ENCODE measurements at regions not wholly inside any gene's neighbourhood (a gene's known extent, or its start where the extent isn't known, plus 50 kb on each side); places are given as distances from the start of the nearest gene placed in this dataset.

DNA sequence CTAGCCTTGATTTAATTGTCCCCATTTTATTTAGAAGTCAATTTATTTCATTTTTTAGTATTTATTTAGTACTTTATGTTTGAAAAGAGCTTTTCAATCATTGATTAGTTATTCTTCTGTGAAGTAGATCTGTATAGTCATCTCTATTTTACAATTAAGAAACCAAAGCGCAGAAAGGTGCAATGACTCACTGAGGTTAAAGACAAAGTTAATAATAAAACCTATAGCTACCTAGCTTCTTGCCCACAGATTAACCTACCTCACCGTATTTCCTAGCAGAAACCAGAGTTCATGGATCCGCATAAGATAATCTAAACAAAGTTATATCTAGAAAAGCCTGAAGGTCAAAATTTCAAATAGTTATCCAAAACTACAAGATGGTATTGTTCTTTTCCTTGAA is 176.4 kb downstream of the GRIN2B start:
- Histone ChIP-seq H3K27me3 (no peaks in the 10 kb centered on the region), H3K9ac (ENCODE audit: low read depth in 2 of 2, low read length in 2 of 2) (no peak overlapping the region), H3K4me3 (no peak overlapping the region), H3K4me1 (no peaks in the 10 kb centered on the region), H3K36me3 (no peaks in the 10 kb centered on the region), H3K9me3 (no peaks in the 10 kb centered on the region), H3K27ac (no peak overlapping the region)
- intact Hi-C loops (cut with DNase I), result no loop called here
- TF ChIP-seq, protein P1, sequence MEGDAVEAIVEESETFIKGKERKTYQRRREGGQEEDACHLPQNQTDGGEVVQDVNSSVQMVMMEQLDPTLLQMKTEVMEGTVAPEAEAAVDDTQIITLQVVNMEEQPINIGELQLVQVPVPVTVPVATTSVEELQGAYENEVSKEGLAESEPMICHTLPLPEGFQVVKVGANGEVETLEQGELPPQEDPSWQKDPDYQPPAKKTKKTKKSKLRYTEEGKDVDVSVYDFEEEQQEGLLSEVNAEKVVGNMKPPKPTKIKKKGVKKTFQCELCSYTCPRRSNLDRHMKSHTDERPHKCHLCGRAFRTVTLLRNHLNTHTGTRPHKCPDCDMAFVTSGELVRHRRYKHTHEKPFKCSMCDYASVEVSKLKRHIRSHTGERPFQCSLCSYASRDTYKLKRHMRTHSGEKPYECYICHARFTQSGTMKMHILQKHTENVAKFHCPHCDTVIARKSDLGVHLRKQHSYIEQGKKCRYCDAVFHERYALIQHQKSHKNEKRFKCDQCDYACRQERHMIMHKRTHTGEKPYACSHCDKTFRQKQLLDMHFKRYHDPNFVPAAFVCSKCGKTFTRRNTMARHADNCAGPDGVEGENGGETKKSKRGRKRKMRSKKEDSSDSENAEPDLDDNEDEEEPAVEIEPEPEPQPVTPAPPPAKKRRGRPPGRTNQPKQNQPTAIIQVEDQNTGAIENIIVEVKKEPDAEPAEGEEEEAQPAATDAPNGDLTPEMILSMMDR (IDR thresholded peaks at IDR 0.05), result no peak
- DNase-seq, result no peak

DNA sequence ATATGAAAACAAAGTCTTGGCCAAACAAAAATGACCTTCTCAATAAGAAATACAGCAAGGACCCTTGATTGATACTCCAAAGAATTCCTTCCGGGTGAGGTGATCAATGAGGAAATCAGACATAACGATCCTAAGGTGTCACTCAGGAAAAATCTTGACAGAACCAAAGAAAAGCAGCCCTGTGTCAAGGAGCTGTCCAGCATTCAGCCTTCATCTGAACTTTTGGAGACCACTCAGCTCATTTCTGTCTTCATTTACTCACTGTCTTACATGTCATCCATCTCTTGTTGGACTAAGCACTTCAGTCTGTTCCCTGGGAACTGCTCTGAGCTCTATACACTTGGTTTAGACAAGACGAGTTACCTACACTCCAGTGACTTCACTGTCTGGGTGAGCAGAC is 179.9 kb downstream of the GRIN2B start:
- no peaks in the 10 kb centered on the region for H3K36me3 ChIP-seq
- no peak overlapping the region for H3K9ac ChIP-seq (ENCODE audit: low read depth in 2 of 2, low read length in 2 of 2)
- H3K27ac ChIP-seq, result no peak overlapping the region
- no peak for DNase-seq
- TF ChIP-seq, protein P1 (IDR thresholded peaks at IDR 0.05), result no peak
- H3K4me3 ChIP-seq, result no peak overlapping the region
- H3K27me3 ChIP-seq, result no peaks in the 10 kb centered on the region
- intact Hi-C loops (cut with DNase I), result no loop called here
- H3K9me3 ChIP-seq, result no peaks in the 10 kb centered on the region
- no peaks in the 10 kb centered on the region for H3K4me1 ChIP-seq

DNA sequence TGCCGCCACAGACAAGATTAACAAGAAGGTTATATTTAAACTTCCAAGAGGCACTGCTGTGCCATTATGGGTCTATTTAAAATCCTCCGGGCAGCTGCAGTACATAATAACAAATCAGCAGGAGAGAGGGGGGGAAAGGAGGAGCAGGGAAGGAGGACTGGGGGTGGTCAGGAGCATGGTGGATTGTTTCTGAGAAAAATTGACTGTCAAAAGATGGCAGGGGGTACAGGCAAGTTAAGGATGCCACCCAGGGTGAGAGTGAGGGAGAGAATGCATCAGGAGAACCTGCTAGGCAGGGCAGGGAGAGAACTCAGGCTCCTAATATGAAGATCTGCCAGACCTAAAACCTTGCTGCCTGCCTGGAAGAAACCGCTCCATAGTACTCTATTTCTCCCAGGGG is 181.8 kb downstream of the GRIN2B start:
- H3K9ac ChIP-seq (ENCODE audit: low read depth in 2 of 2, low read length in 2 of 2), result no peak overlapping the region
- TF ChIP-seq, protein P1 (IDR thresholded peaks at IDR 0.05), result no peak
- no peaks in the 10 kb centered on the region for H3K27me3 ChIP-seq
- H3K4me1 ChIP-seq, result no peaks in the 10 kb centered on the region
- intact Hi-C loops (cut with DNase I), result no loop called here
- H3K9me3 ChIP-seq, result no peaks in the 10 kb centered on the region
- no peaks in the 10 kb centered on the region for H3K36me3 ChIP-seq
- DNase-seq, result no peak
- H3K27ac ChIP-seq, result no peak overlapping the region
- H3K4me3 ChIP-seq, result no peak overlapping the region

DNA sequence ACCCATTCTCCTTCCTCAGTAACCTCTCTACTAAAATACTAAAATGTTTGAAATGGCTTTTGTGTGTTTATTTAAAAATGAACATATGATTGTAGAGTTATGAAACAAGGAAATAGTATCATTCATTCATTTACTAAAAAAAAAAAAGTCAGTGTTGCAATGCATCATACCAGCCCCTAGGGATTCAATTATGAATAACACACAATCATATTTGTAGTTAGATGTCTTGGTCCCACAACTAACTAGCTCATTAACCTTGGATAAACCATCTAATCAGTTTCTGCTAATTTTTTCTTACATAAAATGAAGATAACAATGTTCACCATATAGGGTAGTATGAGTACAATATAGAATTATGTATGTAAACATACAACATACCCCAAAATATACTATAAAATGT is 183.2 kb downstream of the GRIN2B start:
- DNase-seq, result no peak
- Histone ChIP-seq H3K36me3 (no peaks in the 10 kb centered on the region), H3K4me3 (no peak overlapping the region), H3K27me3 (no peaks in the 10 kb centered on the region), H3K9ac (ENCODE audit: low read depth in 2 of 2, low read length in 2 of 2) (no peak overlapping the region), H3K27ac (no peak overlapping the region), H3K4me1 (no peaks in the 10 kb centered on the region), H3K9me3 (no peaks in the 10 kb centered on the region)
- TF ChIP-seq, protein P1 (IDR thresholded peaks at IDR 0.05), result no peak
- intact Hi-C loops (cut with DNase I), result no loop called here

DNA sequence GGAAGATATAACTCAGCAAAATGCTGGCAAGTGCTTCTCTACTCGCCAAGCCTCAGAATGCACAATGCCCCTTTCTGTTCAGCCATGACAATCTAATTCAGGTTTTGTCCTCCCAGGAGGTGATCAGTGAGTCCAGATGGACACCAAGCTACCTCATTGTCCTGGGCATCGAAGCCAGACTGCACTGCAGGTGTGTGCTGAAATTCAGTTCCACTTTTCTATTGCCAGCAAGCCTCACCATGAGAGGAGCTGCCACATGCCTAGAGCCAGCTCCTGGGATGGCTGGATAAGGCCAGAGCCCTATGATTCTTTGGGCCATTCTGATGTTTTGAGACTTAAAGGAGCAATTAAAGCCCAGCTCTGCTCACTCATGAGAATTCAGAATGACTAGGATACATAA is 186.7 kb downstream of the GRIN2B start:
- no peak overlapping the region for H3K9ac ChIP-seq (ENCODE audit: low read depth in 2 of 2, low read length in 2 of 2)
- H3K36me3 ChIP-seq, result no peaks in the 10 kb centered on the region
- H3K4me1 ChIP-seq, result no peaks in the 10 kb centered on the region
- no peak overlapping the region for H3K4me3 ChIP-seq
- H3K27me3 ChIP-seq, result no peaks in the 10 kb centered on the region
- no peaks in the 10 kb centered on the region for H3K9me3 ChIP-seq
- DNase-seq, result no peak
- TF ChIP-seq, protein P1 (IDR thresholded peaks at IDR 0.05), result no peak
- no peak overlapping the region for H3K27ac ChIP-seq
- intact Hi-C loops (cut with DNase I), result no loop called here

DNA sequence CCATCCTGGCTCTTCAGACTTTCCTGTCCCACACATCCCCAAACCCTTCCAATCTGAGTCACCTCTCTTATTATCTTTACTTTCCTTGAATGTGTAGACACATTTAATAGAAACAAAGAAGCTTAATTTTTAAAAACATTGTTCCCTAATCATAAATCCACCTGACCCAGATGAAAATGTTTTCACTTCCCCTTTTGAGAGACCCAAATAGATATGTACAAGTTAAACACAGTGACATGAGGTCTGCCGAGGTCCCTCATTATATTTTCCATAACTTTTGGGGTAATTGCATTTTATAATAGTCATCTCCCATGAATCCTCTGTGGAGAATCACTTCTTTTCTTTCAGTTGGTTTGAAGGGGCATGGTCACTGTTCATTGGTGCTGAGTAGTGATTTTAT is 191.1 kb downstream of the GRIN2B start:
- no peaks in the 10 kb centered on the region for H3K9me3 ChIP-seq
- H3K27me3 ChIP-seq, result no peaks in the 10 kb centered on the region
- no peak overlapping the region for H3K27ac ChIP-seq
- DNase-seq, result no peak
- TF ChIP-seq, protein P1 (IDR thresholded peaks at IDR 0.05), result no peak
- H3K4me1 ChIP-seq, result no peaks in the 10 kb centered on the region
- intact Hi-C loops (cut with DNase I), result no loop called here
- H3K9ac ChIP-seq (ENCODE audit: low read depth in 2 of 2, low read length in 2 of 2), result no peak overlapping the region
- H3K4me3 ChIP-seq, result no peak overlapping the region
- H3K36me3 ChIP-seq, result no peaks in the 10 kb centered on the region

Data from colonic mucosa (tissue), 4 donors.